Stomach (tissue), 8 donors: ENCODE measurements at regions not wholly inside any gene's neighbourhood (a gene's known extent, or its start where the extent isn't known, plus 50 kb on each side); places are given as distances from the start of the nearest gene placed in this dataset.

ENCODE experiments used
- DNase-seq, 2 donors: peaks; one replicate each; pipeline versions ENCODE4 v3.0.0 to v3.0.0-alpha.2; 2013 to 2019
- H3K27ac ChIP-seq, 5 donors: fragments of 200-600 bp in 4 of 5; sonication (generic) in 4 of 5; one replicate each; pipeline ENCODE4 v1.5.1; 2013 to 2019; ENCODE audit warnings: mild to moderate bottlenecking in 1 of 5, moderate library complexity in 1 of 5
- H3K27me3 ChIP-seq, 3 donors: fragments of 200-600 bp; sonication (generic); one replicate each; pipeline ENCODE4 v1.5.1; 2017 to 2019; ENCODE audit warnings: mixed run types in 1 of 3
- H3K36me3 ChIP-seq, 4 donors: fragments of 200-600 bp; sonication (generic); 1 replicate in 3 of 4; 2 replicates in 1 of 4; pipeline ENCODE4 v1.5.1; 2016 to 2019
- H3K4me1 ChIP-seq, 4 donors: fragments of 200-600 bp; sonication (generic); one replicate each; pipeline ENCODE4 v1.5.1; 2016 to 2019
- H3K4me3 ChIP-seq, 4 donors: fragments of 200-600 bp; sonication (generic) in 3 of 4; one replicate each; pipeline ENCODE4 v1.5.1; 2016 to 2019; ENCODE audit warnings: mild to moderate bottlenecking in 1 of 4
- H3K9me3 ChIP-seq, 4 donors: fragments of 200-600 bp; sonication (generic); one replicate each; pipeline ENCODE4 v1.5.1; 2016 to 2019
- EP300 ChIP-seq: sonication (generic); formaldehyde crosslinking; IDR thresholded peaks from one replicate; pipeline ENCODE4 v1.6.1; 2017; ENCODE audit warnings: antibody characterized with exemption
- POLR2A ChIP-seq, 4 donors: fragments of 450-650 bp; IDR thresholded peaks; one replicate each; pipeline ENCODE4 v1.6.1; 2016; ENCODE audit warnings: antibody characterized with exemption in 4 of 4, control low read depth in 2 of 4, mild to moderate bottlenecking in 1 of 4, moderate library complexity in 1 of 4
- POLR2AphosphoS5 ChIP-seq, 3 donors: sonication (generic); formaldehyde crosslinking; IDR thresholded peaks; one replicate each; pipeline ENCODE4 v1.6.1; 2016; ENCODE audit warnings: antibody characterized with exemption in 3 of 3
- WGBS, 5 donors: extraction: QIAGEN DNeasy Blood & Tissue Kit in 3 of 5; methylation state at CpG; one replicate each; pipeline versions ENCODE4 v1.1.5 to v1.1.7; 2013 to 2018; 5-methylcytosine and 5-hydroxymethylcytosine counted together
- intact Hi-C: fragments of 100-400 bp; cut with DNase I; formaldehyde crosslinking; loops from one replicate; pipeline ENCODE4 v1.15.1; 2023; ENCODE audit warnings: low total_unique reads
- TF ChIP-seq, protein P1 (sequence below), 7 experiments: fragments of 450-650 bp in 4 of 7; fragments of 200-600 bp in 3 of 7; sonication (generic) in 3 of 7; IDR thresholded peaks; one replicate each; pipeline ENCODE4 v1.5.1; 2016 to 2019; ENCODE audit warnings: antibody characterized with exemption in 7 of 7, control low read depth in 2 of 7, mild to moderate bottlenecking in 1 of 7
- donor health status: healthy with polysubstance abuse.
- donor health status: Bipolar disorder and iron deficiency.
- donor health status: healthy.

DNA sequence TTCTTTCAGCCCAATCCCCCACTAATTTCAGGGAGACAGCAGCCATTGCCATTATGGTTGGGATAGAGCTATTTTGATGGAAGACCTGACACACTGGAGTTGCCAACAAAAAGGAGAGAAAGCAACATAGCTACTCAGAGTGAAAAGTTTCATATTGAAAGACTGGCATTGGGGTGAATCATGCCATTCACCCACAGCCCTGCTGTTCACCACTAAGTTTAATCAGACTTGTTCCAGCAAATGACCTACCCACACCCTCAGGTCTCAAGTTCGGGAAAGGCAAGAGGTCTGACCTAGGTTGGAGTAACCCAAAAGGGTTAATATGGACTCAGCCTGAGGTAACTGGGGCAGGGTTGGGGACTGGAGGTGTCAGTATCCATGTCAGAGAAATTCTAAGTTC lies 169.2 kb downstream of the PAWR start:
- Histone ChIP-seq H3K36me3 (no peaks in the 10 kb centered on the region), H3K4me1 (peaks cover 0 to 6% (median 2%) of the 10 kb centered on the region in 4 donors), H3K27ac (no peak overlapping the region), H3K27me3 (no peaks in the 10 kb centered on the region), H3K4me3 (no peak overlapping the region), H3K9me3 (no peaks in the 10 kb centered on the region)
- DNase-seq: no peak
- WGBS, 5 donors: 76 to 100% (median 88%) methylated on average over 1 of the region's 1 CpG
- TF ChIP-seq POLR2AphosphoS5 (IDR thresholded peaks at IDR 0.05) (no peak), POLR2A (IDR thresholded peaks at IDR 0.05) (no peak), EP300 (no peak)
- TF ChIP-seq, protein P1, sequence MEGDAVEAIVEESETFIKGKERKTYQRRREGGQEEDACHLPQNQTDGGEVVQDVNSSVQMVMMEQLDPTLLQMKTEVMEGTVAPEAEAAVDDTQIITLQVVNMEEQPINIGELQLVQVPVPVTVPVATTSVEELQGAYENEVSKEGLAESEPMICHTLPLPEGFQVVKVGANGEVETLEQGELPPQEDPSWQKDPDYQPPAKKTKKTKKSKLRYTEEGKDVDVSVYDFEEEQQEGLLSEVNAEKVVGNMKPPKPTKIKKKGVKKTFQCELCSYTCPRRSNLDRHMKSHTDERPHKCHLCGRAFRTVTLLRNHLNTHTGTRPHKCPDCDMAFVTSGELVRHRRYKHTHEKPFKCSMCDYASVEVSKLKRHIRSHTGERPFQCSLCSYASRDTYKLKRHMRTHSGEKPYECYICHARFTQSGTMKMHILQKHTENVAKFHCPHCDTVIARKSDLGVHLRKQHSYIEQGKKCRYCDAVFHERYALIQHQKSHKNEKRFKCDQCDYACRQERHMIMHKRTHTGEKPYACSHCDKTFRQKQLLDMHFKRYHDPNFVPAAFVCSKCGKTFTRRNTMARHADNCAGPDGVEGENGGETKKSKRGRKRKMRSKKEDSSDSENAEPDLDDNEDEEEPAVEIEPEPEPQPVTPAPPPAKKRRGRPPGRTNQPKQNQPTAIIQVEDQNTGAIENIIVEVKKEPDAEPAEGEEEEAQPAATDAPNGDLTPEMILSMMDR (IDR thresholded peaks at IDR 0.05): no peak
- intact Hi-C loops: no loop called here

DNA sequence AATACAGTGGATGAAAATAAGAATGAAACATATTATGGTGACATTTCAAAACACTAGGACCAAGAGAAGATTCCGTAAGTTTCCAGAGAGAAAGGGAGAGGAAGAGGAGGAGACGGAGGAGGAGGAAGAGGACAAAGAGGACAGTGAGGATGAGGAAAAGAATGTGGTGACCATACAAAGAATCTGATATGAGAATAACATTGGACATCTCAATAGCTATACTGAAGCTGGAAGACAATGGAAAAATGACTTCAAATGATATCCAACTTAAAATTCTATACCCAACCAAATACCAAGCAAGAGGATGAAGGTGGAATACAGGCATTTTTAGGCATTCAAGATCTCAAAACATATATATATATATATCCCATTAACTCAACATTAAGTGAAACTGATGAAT lies 173.4 kb downstream of the PAWR start:
- no peaks in the 10 kb centered on the region for H3K9me3 ChIP-seq
- DNase-seq: no peak
- 91 to 97% (median 95%) methylated on average over 2 of the region's 2 CpGs for WGBS, 5 donors

DNA sequence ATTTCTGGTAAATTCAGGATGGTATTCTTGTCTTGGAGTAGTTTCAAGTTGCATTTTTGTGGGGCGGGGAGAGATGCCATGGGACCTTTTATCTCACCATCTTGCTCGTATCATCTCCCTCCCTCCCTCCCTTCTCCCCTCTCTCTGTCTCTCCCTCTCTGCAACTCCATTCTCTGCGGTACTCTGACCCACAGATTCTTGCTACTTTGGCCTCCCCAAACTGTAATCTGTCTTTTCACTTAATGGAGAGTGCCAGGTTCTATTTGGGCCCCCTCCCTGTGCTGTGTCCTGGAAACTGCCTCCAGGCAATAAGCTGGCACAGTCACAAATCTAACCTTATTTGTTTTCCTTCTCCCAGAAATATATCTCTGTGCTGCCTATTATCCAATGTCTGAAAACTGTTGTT lies 175.2 kb downstream of the PAWR start:
- Histone ChIP-seq H3K27me3 (no peaks in the 10 kb centered on the region), H3K4me1 (no peaks in the 10 kb centered on the region), H3K36me3 (no peaks in the 10 kb centered on the region), H3K4me3 (no peak overlapping the region), H3K9me3 (no peaks in the 10 kb centered on the region), H3K27ac (no peak overlapping the region)
- TF ChIP-seq EP300: no peak
- no peak for TF ChIP-seq POLR2AphosphoS5 (IDR thresholded peaks at IDR 0.05)
- TF ChIP-seq, protein P1 (IDR thresholded peaks at IDR 0.05): no peak
- no peak for TF ChIP-seq POLR2A (IDR thresholded peaks at IDR 0.05)
- DNase-seq: no peak
- 73 to 88% (median 84%) methylated on average over 3 of the region's 3 CpGs for WGBS, 5 donors
- intact Hi-C loops: no loop called here

More for the DNA sequence above, 173.4 kb downstream of the PAWR start:
- Histone ChIP-seq H3K4me3 (no peak overlapping the region), H3K4me1 (no peaks in the 10 kb centered on the region), H3K27me3 (no peaks in the 10 kb centered on the region), H3K36me3 (no peaks in the 10 kb centered on the region), H3K27ac (no peak overlapping the region)
- intact Hi-C loops: no loop called here
- TF ChIP-seq POLR2AphosphoS5 (IDR thresholded peaks at IDR 0.05) (no peak), POLR2A (IDR thresholded peaks at IDR 0.05) (no peak), EP300 (no peak)
- TF ChIP-seq, protein P1 (IDR thresholded peaks at IDR 0.05): no peak

DNA sequence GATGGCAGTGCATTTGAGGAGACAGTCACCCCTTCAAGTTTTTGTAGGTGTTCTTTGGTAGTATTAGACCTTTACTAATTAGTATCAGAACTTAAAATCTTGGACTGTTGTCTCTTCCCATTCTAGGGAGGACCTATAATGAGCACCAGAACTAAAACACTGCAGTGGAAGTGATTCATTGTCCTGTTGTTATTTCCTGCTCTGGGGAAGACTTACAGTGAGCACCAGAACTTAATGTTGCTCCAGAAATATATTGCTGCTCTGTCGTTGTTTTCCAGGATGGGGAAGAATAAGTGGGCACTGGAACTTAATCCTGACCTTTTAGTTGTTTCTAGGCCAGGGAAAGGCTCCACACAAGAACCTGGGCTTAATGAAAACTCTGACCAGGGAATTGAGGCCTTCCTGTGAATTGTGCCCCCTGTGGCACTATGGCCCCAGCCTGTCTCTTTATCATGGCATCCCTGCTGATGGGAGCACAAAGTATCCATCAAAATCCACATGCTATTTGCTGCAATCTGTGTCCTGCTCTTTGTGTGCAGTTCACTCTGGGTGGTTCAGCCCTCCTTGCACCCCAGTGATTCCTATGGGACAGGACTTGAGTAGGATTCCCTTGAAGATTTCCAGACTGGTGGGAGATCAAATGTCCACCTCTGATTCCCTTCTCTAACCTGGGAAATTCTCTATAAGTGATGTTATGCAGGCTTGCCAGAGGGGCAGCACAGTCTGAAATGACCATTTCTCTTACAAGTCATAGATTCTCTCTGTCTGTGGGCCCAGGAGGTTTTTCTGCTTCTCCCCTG lies 175.8 kb downstream of the PAWR start:
- no peak overlapping the region for H3K27ac ChIP-seq
- no peak overlapping the region for H3K4me3 ChIP-seq
- 76 to 81% (median 79%) methylated on average over 1 of the region's 1 CpG for WGBS, 5 donors

DNA sequence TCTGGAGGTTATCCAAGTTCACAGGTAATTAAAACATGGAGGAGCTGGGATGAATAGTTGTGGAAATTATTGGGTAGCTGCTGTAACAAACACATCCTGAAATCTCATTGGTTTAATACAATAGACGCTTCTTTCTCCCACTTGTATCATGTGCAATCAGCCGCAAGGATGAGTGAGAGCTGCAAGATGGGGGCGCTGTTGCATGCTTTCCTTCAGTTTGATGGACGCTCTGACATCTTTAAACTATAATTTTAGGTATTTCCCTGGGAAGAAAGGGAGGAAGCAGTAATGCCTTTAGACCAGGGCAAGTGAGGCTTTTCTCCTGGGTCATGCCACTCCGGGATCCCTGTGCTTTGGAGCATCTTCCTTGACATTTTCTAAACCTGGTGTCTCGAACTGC lies 178.7 kb downstream of the PAWR start:
- no peaks in the 10 kb centered on the region for H3K36me3 ChIP-seq
- H3K4me3 ChIP-seq: no peak overlapping the region
- no peaks in the 10 kb centered on the region for H3K4me1 ChIP-seq
- no peaks in the 10 kb centered on the region for H3K9me3 ChIP-seq
- WGBS, 5 donors: 81 to 90% (median 85%) methylated on average over 6 of the region's 6 CpGs
- no peak for DNase-seq
- no peak overlapping the region for H3K27ac ChIP-seq
- intact Hi-C loops: no loop called here
- H3K27me3 ChIP-seq: no peaks in the 10 kb centered on the region
- TF ChIP-seq, protein P1 (IDR thresholded peaks at IDR 0.05): no peak
- TF ChIP-seq POLR2AphosphoS5 (IDR thresholded peaks at IDR 0.05): no peak
- TF ChIP-seq POLR2A (IDR thresholded peaks at IDR 0.05): no peak
- no peak for TF ChIP-seq EP300

More for the DNA sequence above, 175.8 kb downstream of the PAWR start:
- intact Hi-C loops: no loop called here
- DNase-seq: no peak
- no peak for TF ChIP-seq EP300
- Histone ChIP-seq H3K27me3 (no peaks in the 10 kb centered on the region), H3K4me1 (no peaks in the 10 kb centered on the region), H3K36me3 (no peaks in the 10 kb centered on the region), H3K9me3 (no peaks in the 10 kb centered on the region)
